K562 (cell line): ENCODE measurements at regions not wholly inside any gene's neighbourhood (a gene's known extent, or its start where the extent isn't known, plus 50 kb on each side); places are given as distances from the start of the nearest gene placed in this dataset.

Source experiments
- ATAC-seq: fragments of 200-7000 bp; cut with Tn5 transposase; 3 replicates; pipeline ENCODE4 v1.9.1; 2020; ENCODE audit warnings: moderate library complexity
- BruUV-seq: library from RNA; stranded (reverse); fragments of 400-500 nt; replicated peaks from 2 replicates; lab custom pipeline; 2021; lab: Mats Ljungman, UMichigan
- CTCF ChIA-PET: fragments of 300-600 bp; formaldehyde crosslinking; extraction: SDS; loops from one replicate; lab custom pipeline; 2021; ENCODE audit warnings: low intra/inter-chr PET ratio; lab: Yijun Ruan, JAX
- POLR2A ChIA-PET: fragments of 300-600, 350-650 bp; sonication (Branson Sonifier 250); formaldehyde crosslinking; extraction: SDS; loops from one replicate; lab custom pipeline; 2021; ENCODE audit warnings: antibody characterized with exemption, inconsistent platforms; lab: Yijun Ruan, JAX
- DNase-seq, 4 experiments: peaks; one replicate each; pipeline versions ENCODE4 v3.0.0 to v3.0.0-alpha.2; 2011 to 2018; ENCODE audit warnings: low spot score in 3 of 4, mixed read lengths in 3 of 4; ENCODE audit errors: extremely low read depth in 1 of 4
- FAIRE-seq: peaks from 2 replicates; lab custom pipeline; 2011; peaks lifted over from hg19 to GRCh38; lab: Jason Lieb, UNC
- H2AFZ ChIP-seq: 2 replicates; pipeline ENCODE4 v1.6.0; 2011; ENCODE audit warnings: low read depth, low read length, control low read depth, inconsistent platforms
- H3K27ac ChIP-seq: fragments of 200-600 bp; 3 replicates; pipeline ENCODE4 v1.8.0; 2011; ENCODE audit warnings: low read depth, mild to moderate bottlenecking, control low read depth, inconsistent platforms, low read length, moderate library complexity, mixed read lengths; ENCODE audit errors: extremely low read depth
- H3K27me3 ChIP-seq, 2 experiments: fragments of 300-600 bp in 1 of 2; 2 replicates in 1 of 2; 3 replicates in 1 of 2; pipeline versions ENCODE4 v1.6.0 to v1.8.0; 2011; ENCODE audit warnings: inconsistent platforms in 2 of 2, low read length in 2 of 2, mild to moderate bottlenecking in 1 of 2, mixed read lengths in 1 of 2, moderate library complexity in 1 of 2; ENCODE audit not compliant: control insufficient read depth in 2 of 2, insufficient read depth in 2 of 2
- H3K36me3 ChIP-seq: fragments of 300-600 bp; 3 replicates; pipeline ENCODE4 v1.8.0; 2011; ENCODE audit warnings: mild to moderate bottlenecking, low read length, inconsistent platforms; ENCODE audit not compliant: control insufficient read depth, insufficient read depth
- H3K4me1 ChIP-seq, 2 experiments: fragments of 200-600 bp in 1 of 2; replicated peaks in 1 of 2; 2 replicates in 1 of 2; 3 replicates in 1 of 2; pipeline versions ENCODE4 v1.5.1 to v1.8.0; 2011; ENCODE audit warnings: inconsistent platforms in 2 of 2, low read length in 2 of 2, mild to moderate bottlenecking in 1 of 2, mixed read lengths in 1 of 2, moderate library complexity in 1 of 2; ENCODE audit not compliant: control insufficient read depth in 2 of 2, insufficient read depth in 2 of 2
- H3K4me2 ChIP-seq: 2 replicates; pipeline ENCODE4 v1.6.1; 2011; ENCODE audit warnings: low read length, control low read depth, inconsistent platforms, mixed read lengths; ENCODE audit not compliant: insufficient read depth
- H3K4me3 ChIP-seq: fragments of 200-600 bp; sonication (generic), shearing (Covaris generic); 2 replicates; pipeline ENCODE4 v1.5.1; 2016; ENCODE audit warnings: control low read depth, inconsistent platforms
- H3K79me2 ChIP-seq: fragments of 200-600 bp; 3 replicates; pipeline ENCODE4 v1.8.0; 2011; ENCODE audit warnings: low read length, inconsistent platforms; ENCODE audit not compliant: control insufficient read depth, insufficient read depth
- H3K9ac ChIP-seq, 2 experiments: 2 replicates each; pipeline versions ENCODE4 v1.6.0 to v1.6.1; 2011; ENCODE audit warnings: low read depth in 2 of 2, low read length in 2 of 2, control low read depth in 1 of 2, inconsistent platforms in 1 of 2, mild to moderate bottlenecking in 1 of 2, mixed read lengths in 1 of 2; ENCODE audit not compliant: insufficient read depth in 1 of 2
- H3K9me1 ChIP-seq: one replicate; pipeline ENCODE4 v1.6.0; 2011; ENCODE audit warnings: inconsistent platforms, mild to moderate bottlenecking, low read length, moderate library complexity; ENCODE audit not compliant: control insufficient read depth, insufficient read depth
- H3K9me3 ChIP-seq: replicated peaks from 2 replicates; pipeline ENCODE4 v1.5.1; 2011; ENCODE audit warnings: low read depth, low read length, inconsistent platforms; ENCODE audit not compliant: control insufficient read depth, insufficient read depth
- H4K20me1 ChIP-seq: replicated peaks from 2 replicates; pipeline ENCODE4 v1.6.1; 2011; ENCODE audit warnings: low read length, inconsistent platforms, mixed read lengths; ENCODE audit not compliant: control insufficient read depth, insufficient read depth
- CHD2 ChIP-seq: IDR thresholded peaks from 2 replicates; pipeline ENCODE4 v1.6.1; 2011; ENCODE audit warnings: low read depth, low read length
- CREM ChIP-seq: IDR thresholded peaks from 2 replicates; pipeline ENCODE4 v1.6.1; 2014; ENCODE audit warnings: antibody characterized with exemption, low read depth
- NR1H2 ChIP-seq: sonication (generic); formaldehyde crosslinking; IDR thresholded peaks from 2 replicates; pipeline ENCODE4 v1.4.0; 2020; ENCODE audit warnings: mild to moderate bottlenecking, missing genetic modification reagents
- PRDM10 ChIP-seq: fragments of 450-650 bp; IDR thresholded peaks from 2 replicates; pipeline ENCODE4 v1.6.1; 2018; ENCODE audit not compliant: partially characterized antibody
- RBBP5 ChIP-seq: fragments of 200-600 bp; sonication (generic); IDR thresholded peaks from 2 replicates; pipeline ENCODE4 v1.6.1; 2012; ENCODE audit warnings: borderline replicate concordance, mild to moderate bottlenecking, low read length, control low read depth, inconsistent platforms; ENCODE audit not compliant: insufficient read depth, poor library complexity, severe bottlenecking
- RNF2 ChIP-seq: sonication (generic); IDR thresholded peaks from 2 replicates; pipeline ENCODE4 v1.6.1; 2016
- ZNF436 ChIP-seq: fragments of 250-450, 450-650 bp; sonication (Bioruptor Pico); formaldehyde crosslinking; IDR thresholded peaks from 2 replicates; pipeline ENCODE4 v1.7.0; 2020; ENCODE audit warnings: mild to moderate bottlenecking
- ZNF584 ChIP-seq: fragments of 200-800 bp; sonication (Bioruptor generic); IDR thresholded peaks from 2 replicates; pipeline ENCODE4 v1.6.1; 2016; ENCODE audit warnings: low read depth, mild to moderate bottlenecking, missing genetic modification characterization, missing compliant biosample characterization
- WGBS: fragments of 100-300 bp; shearing (Covaris generic); methylation state at CpG from one replicate; pipeline ENCODE4 v1.1.6; 2016; ENCODE audit warnings: low coverage, mixed read lengths; ENCODE audit not compliant: insufficient coverage; ENCODE audit errors: missing lambda C conversion rate; 5-methylcytosine and 5-hydroxymethylcytosine counted together
- in situ Hi-C: fragments of 300-500 bp; cut with MboI; formaldehyde crosslinking; loops from 4 replicates; pipeline ENCODE4 v1.15.0; 2018; ENCODE audit warnings: inconsistent platforms, mixed read lengths
- intact Hi-C: fragments of 100-400 bp; cut with micrococcal nuclease; formaldehyde crosslinking; loops from 2 replicates; pipeline ENCODE4 v1.14.2; 2022
- TF ChIP-seq, protein P1 (sequence below), 2 experiments: fragments of 450-650 bp; formaldehyde crosslinking in 1 of 2; IDR thresholded peaks; 2 replicates each; pipeline versions ENCODE4 v1.4.0 to v1.6.1; 2014 to 2020; ENCODE audit warnings: mild to moderate bottlenecking in 2 of 2, borderline replicate concordance in 1 of 2, low read depth in 1 of 2

- Histone ChIP-seq H3K4me2 (no peak overlapping the region), H3K79me2 (no peaks in the 10 kb centered on the region), H2AFZ (no peak overlapping the region), H3K9me3 (no peaks in the 10 kb centered on the region), H3K27ac (no peak overlapping the region), H3K4me1 (peaks cover 0 to 18% of the 10 kb centered on the region in 2 experiments; a peak in 4 of 5 replicates), H3K9me1 (no peaks in the 10 kb centered on the region), H3K9ac (no peak overlapping the region), H3K27me3 (no peaks in the 10 kb centered on the region), H3K4me3 (no peak overlapping the region), H4K20me1 (no peaks in the 10 kb centered on the region), H3K36me3 (no peaks in the 10 kb centered on the region)
- 51% methylated on average over 4 of the region's 4 CpGs for WGBS
- ChIA-PET POLR2A (no interaction called here), CTCF (no interaction called here)
- FAIRE-seq (no peak), ATAC-seq (no peak), DNase-seq (no peak)
- no TSS peak for BruUV-seq
- intact Hi-C loops (loop anchor here (5.0 kb wide), 1 partner anchor 49 kb away; no protein-coding TSS in a partner anchor), in situ Hi-C loops (no loop called here)
- TF ChIP-seq PRDM10, result no peak
- no peak for TF ChIP-seq ZNF584 (CRISPR knock-in tag)
- TF ChIP-seq NR1H2 (CRISPR knock-in tag), result no peak
- no peak for TF ChIP-seq CHD2
- TF ChIP-seq RBBP5, result no peak
- TF ChIP-seq CREM, result no peak
- TF ChIP-seq RNF2, result no peak
- TF ChIP-seq, protein P1, sequence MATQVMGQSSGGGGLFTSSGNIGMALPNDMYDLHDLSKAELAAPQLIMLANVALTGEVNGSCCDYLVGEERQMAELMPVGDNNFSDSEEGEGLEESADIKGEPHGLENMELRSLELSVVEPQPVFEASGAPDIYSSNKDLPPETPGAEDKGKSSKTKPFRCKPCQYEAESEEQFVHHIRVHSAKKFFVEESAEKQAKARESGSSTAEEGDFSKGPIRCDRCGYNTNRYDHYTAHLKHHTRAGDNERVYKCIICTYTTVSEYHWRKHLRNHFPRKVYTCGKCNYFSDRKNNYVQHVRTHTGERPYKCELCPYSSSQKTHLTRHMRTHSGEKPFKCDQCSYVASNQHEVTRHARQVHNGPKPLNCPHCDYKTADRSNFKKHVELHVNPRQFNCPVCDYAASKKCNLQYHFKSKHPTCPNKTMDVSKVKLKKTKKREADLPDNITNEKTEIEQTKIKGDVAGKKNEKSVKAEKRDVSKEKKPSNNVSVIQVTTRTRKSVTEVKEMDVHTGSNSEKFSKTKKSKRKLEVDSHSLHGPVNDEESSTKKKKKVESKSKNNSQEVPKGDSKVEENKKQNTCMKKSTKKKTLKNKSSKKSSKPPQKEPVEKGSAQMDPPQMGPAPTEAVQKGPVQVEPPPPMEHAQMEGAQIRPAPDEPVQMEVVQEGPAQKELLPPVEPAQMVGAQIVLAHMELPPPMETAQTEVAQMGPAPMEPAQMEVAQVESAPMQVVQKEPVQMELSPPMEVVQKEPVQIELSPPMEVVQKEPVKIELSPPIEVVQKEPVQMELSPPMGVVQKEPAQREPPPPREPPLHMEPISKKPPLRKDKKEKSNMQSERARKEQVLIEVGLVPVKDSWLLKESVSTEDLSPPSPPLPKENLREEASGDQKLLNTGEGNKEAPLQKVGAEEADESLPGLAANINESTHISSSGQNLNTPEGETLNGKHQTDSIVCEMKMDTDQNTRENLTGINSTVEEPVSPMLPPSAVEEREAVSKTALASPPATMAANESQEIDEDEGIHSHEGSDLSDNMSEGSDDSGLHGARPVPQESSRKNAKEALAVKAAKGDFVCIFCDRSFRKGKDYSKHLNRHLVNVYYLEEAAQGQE (IDR thresholded peaks at IDR 0.05; ENCODE audit: borderline replicate concordance), result no peak
- TF ChIP-seq, protein P1 (CRISPR knock-in tag; IDR thresholded peaks at IDR 0.05; ENCODE audit: low read depth), result no peak
- TF ChIP-seq ZNF436 (CRISPR knock-in tag), result no peak
Observed at GRCh38 chr10:9828110-9828509, 1189.6 kb upstream of the CELF2 start.
